SK-N-SH treated with all-trans-retinoic acid at 6 μM for 48 hours (cell line): ENCODE measurements at regions not wholly inside any gene's neighbourhood (a gene's known extent, or its start where the extent isn't known, plus 50 kb on each side); places are given as distances from the start of the nearest gene placed in this dataset.

Source experiments
- ATAC-seq: fragments of 200-7000 bp; cut with Tn5 transposase; 3 replicates; pipeline ENCODE4 v1.9.1; 2020; ENCODE audit warnings: mild to moderate bottlenecking, moderate library complexity
- ARNTL ChIP-seq: fragments of 450-650 bp; formaldehyde crosslinking; IDR thresholded peaks from 2 replicates; pipeline ENCODE4 v1.5.0; 2020; ENCODE audit warnings: low read depth, mild to moderate bottlenecking, moderate library complexity, borderline replicate concordance
- BACH2 ChIP-seq: fragments of 250-450 bp; sonication (Bioruptor Pico); IDR thresholded peaks from 2 replicates; pipeline ENCODE4 v1.9.0; 2021; ENCODE audit warnings: mild to moderate bottlenecking, borderline replicate concordance
- CREB5 ChIP-seq: fragments of 250-450 bp; sonication (Bioruptor Pico); IDR thresholded peaks from 2 replicates; pipeline ENCODE4 v1.5.1; 2020; ENCODE audit warnings: low read depth, mild to moderate bottlenecking, moderate library complexity
- CSDC2 ChIP-seq: fragments of 250-450 bp; sonication (Bioruptor Pico); IDR thresholded peaks from 2 replicates; pipeline ENCODE4 v1.5.0; 2020; ENCODE audit warnings: mild to moderate bottlenecking, moderate library complexity
- CSRNP3 ChIP-seq: fragments of 250-450 bp; sonication (Bioruptor Pico); IDR thresholded peaks from 2 replicates; pipeline ENCODE4 v1.5.1; 2021; ENCODE audit warnings: mild to moderate bottlenecking, moderate library complexity
- ESRRG ChIP-seq: fragments of 250-450 bp; sonication (Bioruptor Pico); IDR thresholded peaks from 2 replicates; pipeline ENCODE4 v1.6.1; 2021; ENCODE audit warnings: mild to moderate bottlenecking
- GLIS3 ChIP-seq: fragments of 250-450 bp; sonication (Bioruptor Pico); IDR thresholded peaks from 2 replicates; pipeline ENCODE4 v1.5.0; 2020; ENCODE audit warnings: mild to moderate bottlenecking, moderate library complexity
- ISL1 ChIP-seq: fragments of 250-450 bp; sonication (Bioruptor Pico); IDR thresholded peaks from 2 replicates; pipeline ENCODE4 v2.1.2; 2022; ENCODE audit warnings: mild to moderate bottlenecking, moderate library complexity
- OSR1 ChIP-seq: fragments of 250-450 bp; sonication (Bioruptor Pico); IDR thresholded peaks from 2 replicates; pipeline ENCODE4 v1.8.0; 2022; ENCODE audit warnings: moderate library complexity, mild to moderate bottlenecking, inconsistent platforms
- POU6F1 ChIP-seq: fragments of 250-450 bp; sonication (Bioruptor Pico); IDR thresholded peaks from 2 replicates; pipeline ENCODE4 v1.8.0; 2021; ENCODE audit warnings: low read depth, mild to moderate bottlenecking, moderate library complexity, borderline replicate concordance
- PPARA ChIP-seq: fragments of 250-450 bp; sonication (Bioruptor Pico); IDR thresholded peaks from 2 replicates; pipeline ENCODE4 v1.5.0; 2020; ENCODE audit warnings: mild to moderate bottlenecking, borderline replicate concordance
- RARB ChIP-seq: fragments of 250-450 bp; sonication (Bioruptor Pico); IDR thresholded peaks from 2 replicates; pipeline ENCODE4 v1.8.0; 2021; ENCODE audit warnings: mild to moderate bottlenecking, moderate library complexity
- SNAI2 ChIP-seq: fragments of 250-450 bp; sonication (Bioruptor Pico); IDR thresholded peaks from 2 replicates; pipeline ENCODE4 v1.5.0; 2020; ENCODE audit warnings: mild to moderate bottlenecking, moderate library complexity
- TCF4 ChIP-seq: fragments of 250-450 bp; sonication (Bioruptor Pico); IDR thresholded peaks from 2 replicates; pipeline ENCODE4 v1.8.0; 2021; ENCODE audit warnings: mild to moderate bottlenecking, moderate library complexity, borderline replicate concordance
- TOX ChIP-seq: fragments of 250-450 bp; sonication (Bioruptor Pico); IDR thresholded peaks from 2 replicates; pipeline ENCODE4 v1.8.0; 2021; ENCODE audit warnings: mild to moderate bottlenecking, moderate library complexity, borderline replicate concordance
- TSHZ2 ChIP-seq: fragments of 250-450 bp; sonication (Bioruptor Pico); IDR thresholded peaks from 2 replicates; pipeline ENCODE4 v1.5.0; 2020; ENCODE audit warnings: mild to moderate bottlenecking, moderate library complexity
- ZC3H10 ChIP-seq: fragments of 250-450 bp; sonication (Bioruptor Pico); IDR thresholded peaks from 2 replicates; pipeline ENCODE4 v1.5.1; 2021; ENCODE audit warnings: mild to moderate bottlenecking, moderate library complexity
- ZFP3 ChIP-seq: fragments of 250-450 bp; sonication (Bioruptor Pico); IDR thresholded peaks from 2 replicates; pipeline ENCODE4 v1.5.0; 2020; ENCODE audit warnings: mild to moderate bottlenecking, moderate library complexity
- ZFP30 ChIP-seq: fragments of 450-650 bp; formaldehyde crosslinking; IDR thresholded peaks from 2 replicates; pipeline ENCODE4 v1.5.0; 2022; ENCODE audit warnings: mild to moderate bottlenecking, moderate library complexity
- ZNF565 ChIP-seq: fragments of 450-650 bp; formaldehyde crosslinking; conservative IDR thresholded peaks from 2 replicates; pipeline ENCODE4 v1.5.0; 2020; ENCODE audit warnings: low read depth, mild to moderate bottlenecking, moderate library complexity
- ZNF70 ChIP-seq: fragments of 450-650 bp; formaldehyde crosslinking; IDR thresholded peaks from 2 replicates; pipeline ENCODE4 v1.5.0; 2020; ENCODE audit warnings: mild to moderate bottlenecking, moderate library complexity
- ZNF8 ChIP-seq: fragments of 450-650 bp; formaldehyde crosslinking; IDR thresholded peaks from 2 replicates; pipeline ENCODE4 v1.5.0; 2020; ENCODE audit warnings: mild to moderate bottlenecking, moderate library complexity

GRCh38 chr7:67391168-67391567, 394.5 kb downstream of the TYW1 start:
- no peak for TF ChIP-seq OSR1 (CRISPR knock-in tag)
- TF ChIP-seq CSRNP3 (CRISPR knock-in tag): no peak
- no peak for TF ChIP-seq GLIS3 (CRISPR knock-in tag)
- TF ChIP-seq TCF4 (CRISPR knock-in tag): no peak
- TF ChIP-seq ZNF70: no peak
- TF ChIP-seq RARB (CRISPR knock-in tag): no peak
- no peak for TF ChIP-seq ISL1 (CRISPR knock-in tag)
- no peak for TF ChIP-seq POU6F1 (CRISPR knock-in tag)
- TF ChIP-seq TOX (CRISPR knock-in tag): no peak
- no peak for TF ChIP-seq ARNTL (CRISPR knock-in tag)
- no peak for TF ChIP-seq ZFP3 (CRISPR knock-in tag)
- TF ChIP-seq ESRRG (CRISPR knock-in tag): no peak
- TF ChIP-seq ZNF565 (CRISPR knock-in tag): no peak
- no peak for TF ChIP-seq ZC3H10 (CRISPR knock-in tag)
- TF ChIP-seq ZFP30 (CRISPR knock-in tag): no peak
- no peak for TF ChIP-seq SNAI2
- no peak for TF ChIP-seq BACH2
- TF ChIP-seq PPARA (CRISPR knock-in tag): no peak
- TF ChIP-seq ZNF8 (CRISPR knock-in tag): no peak
- no peak for TF ChIP-seq CSDC2 (CRISPR knock-in tag)
- no peak for ATAC-seq

GRCh38 chr7:67392596-67393438, 396.2 kb downstream of the TYW1 start:
- TF ChIP-seq GLIS3 (CRISPR knock-in tag): no peak
- no peak for TF ChIP-seq CSRNP3 (CRISPR knock-in tag)
- no peak for TF ChIP-seq TCF4 (CRISPR knock-in tag)
- TF ChIP-seq POU6F1 (CRISPR knock-in tag): no peak
- TF ChIP-seq ESRRG (CRISPR knock-in tag): no peak
- TF ChIP-seq TSHZ2 (CRISPR knock-in tag): no peak
- TF ChIP-seq ZFP30 (CRISPR knock-in tag): no peak
- no peak for TF ChIP-seq BACH2
- TF ChIP-seq CREB5 (CRISPR knock-in tag): no peak
- no peak for TF ChIP-seq ZNF8 (CRISPR knock-in tag)
- no peak for TF ChIP-seq ZFP3 (CRISPR knock-in tag)
- no peak for TF ChIP-seq RARB (CRISPR knock-in tag)
- TF ChIP-seq PPARA (CRISPR knock-in tag): no peak
- no peak for TF ChIP-seq CSDC2 (CRISPR knock-in tag)
- TF ChIP-seq OSR1 (CRISPR knock-in tag): no peak
- TF ChIP-seq SNAI2: no peak
- TF ChIP-seq ARNTL (CRISPR knock-in tag): no peak
- TF ChIP-seq, all 23 proteins: peak for 0
- no peak for ATAC-seq
